NB4 (cell line): ENCODE measurements at regions not wholly inside any gene's neighbourhood (a gene's known extent, or its start where the extent isn't known, plus 50 kb on each side); places are given as distances from the start of the nearest gene placed in this dataset.

ENCODE experiments used
- DNase-seq: peaks from one replicate; pipeline ENCODE4 v3.0.0; 2010; ENCODE audit warnings: low read depth
- H3K4me3 ChIP-seq: one replicate; pipeline ENCODE4 v1.5.1; 2011; ENCODE audit warnings: mild to moderate bottlenecking, low read depth, low read length, moderate library complexity
- CTCF ChIP-seq: IDR thresholded peaks from one replicate; pipeline ENCODE4 v1.5.1; 2012; ENCODE audit warnings: low read depth, low read length
- MAX ChIP-seq: IDR thresholded peaks from 2 replicates; pipeline ENCODE4 v1.6.1; 2011; ENCODE audit warnings: low read depth, low read length
- MYC ChIP-seq: IDR thresholded peaks from 2 replicates; pipeline ENCODE4 v1.6.1; 2011; ENCODE audit warnings: low read depth, low read length
- POLR2A ChIP-seq: IDR thresholded peaks from 2 replicates; pipeline ENCODE4 v1.6.1; 2011; ENCODE audit warnings: mild to moderate bottlenecking; ENCODE audit not compliant: insufficient read length; ENCODE audit errors: extremely low read depth

- TF ChIP-seq CTCF (no peak), MAX (no peak), MYC (no peak)
- DNase-seq: no peak
- H3K4me3 ChIP-seq: no peak overlapping the region
Observed at GRCh38 chr3:81965696-81966095, 204.3 kb upstream of the GBE1 start.

DNA sequence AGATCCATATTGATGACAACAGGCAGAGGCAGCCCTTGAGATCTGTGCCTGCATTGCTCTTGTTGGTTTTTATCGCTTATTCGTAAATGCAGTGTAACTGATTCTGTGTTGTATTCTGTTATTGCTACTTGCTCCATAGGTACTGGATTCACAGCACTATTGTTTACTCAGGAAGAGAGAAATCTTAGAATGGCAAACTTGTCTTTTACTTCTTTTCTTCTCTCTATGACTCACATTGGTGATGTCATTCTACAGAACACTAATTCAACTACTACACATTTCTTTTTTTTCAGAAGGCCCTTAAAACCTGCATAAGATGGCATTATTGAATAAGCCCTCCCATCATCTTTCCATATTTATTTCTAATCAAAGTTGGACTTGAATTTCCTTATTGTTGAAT is 201.0 kb upstream of the GBE1 start:
- TF ChIP-seq MYC: no peak
- no peak for TF ChIP-seq POLR2A
- no peak for TF ChIP-seq CTCF
- TF ChIP-seq MAX: no peak
- H3K4me3 ChIP-seq: no peak overlapping the region
- DNase-seq: no peak

DNA sequence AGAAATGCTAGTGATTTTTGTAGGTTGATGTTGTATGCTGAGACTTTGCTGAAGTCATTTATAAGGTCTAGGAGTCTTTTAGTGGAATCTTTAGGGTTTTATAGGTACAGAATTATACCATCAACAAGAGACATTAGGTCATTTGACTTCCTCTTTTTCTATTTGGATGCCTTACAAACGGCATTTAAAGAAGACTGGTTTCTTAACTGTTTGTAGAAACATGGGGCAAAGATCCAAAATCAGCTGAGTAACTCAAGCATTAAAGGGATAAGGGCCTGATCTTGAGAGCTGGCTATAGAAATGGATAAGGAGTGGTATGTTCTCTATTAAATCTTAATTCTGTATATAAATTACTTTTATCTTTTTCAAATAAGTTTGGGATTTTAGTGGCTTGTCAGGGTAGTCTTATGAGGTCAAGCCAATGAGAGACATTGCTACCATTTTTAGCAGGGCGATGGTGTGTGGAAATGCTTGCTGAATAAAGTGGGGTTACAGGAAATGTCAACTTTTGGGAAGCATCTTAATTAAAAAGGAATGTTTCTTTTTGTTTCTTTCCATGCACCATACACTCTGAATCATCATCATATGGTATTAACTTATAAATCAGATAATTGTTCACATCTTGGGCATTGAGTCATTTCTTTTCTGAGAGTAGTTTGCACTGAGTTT is 197.7 kb upstream of the GBE1 start:
- no peak overlapping the region for H3K4me3 ChIP-seq
- TF ChIP-seq MAX (no peak), CTCF (no peak), POLR2A (no peak), MYC (no peak)
- peak; percentile 2 for DNase-seq

DNA sequence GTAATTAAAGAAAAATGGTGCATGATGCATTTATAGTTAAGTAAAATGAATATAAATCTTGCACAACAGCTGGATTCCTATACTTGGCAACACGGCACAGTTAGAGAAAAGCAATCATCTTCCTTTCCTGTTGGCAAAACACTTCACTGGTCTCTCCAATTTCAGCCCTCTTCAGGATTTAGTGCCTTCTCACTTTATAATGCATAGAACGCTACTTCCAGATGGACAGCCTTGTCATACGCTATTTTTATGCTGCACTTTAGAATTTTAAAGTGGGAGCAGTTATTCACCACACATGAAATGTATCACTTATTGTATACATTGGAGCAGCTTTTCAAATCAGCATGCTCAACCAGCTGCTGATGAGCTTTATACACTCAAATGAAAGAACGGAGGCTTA is 194.4 kb upstream of the GBE1 start:
- TF ChIP-seq MYC: no peak
- no peak for TF ChIP-seq CTCF
- TF ChIP-seq MAX: no peak
- TF ChIP-seq POLR2A: no peak
- no peak for DNase-seq
- no peak overlapping the region for H3K4me3 ChIP-seq

- no peak for DNase-seq
- H3K4me3 ChIP-seq: no peak overlapping the region
- no peak for TF ChIP-seq MYC
- TF ChIP-seq MAX: no peak
- no peak for TF ChIP-seq POLR2A
- no peak for TF ChIP-seq CTCF
Observed at GRCh38 chr3:81953111-81953510, 191.7 kb upstream of the GBE1 start.

DNA sequence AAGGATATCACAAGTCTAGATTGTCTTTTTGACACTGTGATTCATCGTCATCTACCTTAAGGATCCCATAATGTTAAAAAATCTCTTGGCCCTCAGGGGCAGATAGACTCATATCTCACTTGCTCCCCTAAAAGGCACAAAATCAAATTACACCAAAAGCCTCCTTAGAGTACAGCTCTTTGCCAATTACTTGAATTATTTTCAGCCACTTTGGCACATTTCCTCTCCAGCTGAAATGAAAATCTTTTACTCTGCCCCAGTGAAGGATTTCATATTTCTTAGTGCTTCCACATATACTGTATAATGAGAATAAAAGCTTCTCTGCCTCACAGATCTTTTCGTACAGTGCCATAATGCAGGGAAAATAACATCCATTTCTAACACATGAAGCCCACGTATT is 190.7 kb upstream of the GBE1 start:
- no peak for DNase-seq
- TF ChIP-seq CTCF: no peak
- no peak for TF ChIP-seq POLR2A
- TF ChIP-seq MYC: no peak
- no peak for TF ChIP-seq MAX
- no peak overlapping the region for H3K4me3 ChIP-seq
